Loucy (cell line): ENCODE measurements at regions not wholly inside any gene's neighbourhood (a gene's known extent, or its start where the extent isn't known, plus 50 kb on each side); places are given as distances from the start of the nearest gene placed in this dataset.

ENCODE experiments used
- H2AFZ ChIP-seq: fragments of 200-600 bp; sonication (generic); 2 replicates; pipeline ENCODE4 v1.6.0; 2016; ENCODE audit warnings: antibody characterized with exemption, mild to moderate bottlenecking, low read length, moderate library complexity
- H3F3A ChIP-seq: fragments of 200-600 bp; 2 replicates; pipeline ENCODE4 v1.6.0; 2016; ENCODE audit warnings: antibody characterized with exemption, low read depth, mild to moderate bottlenecking
- H3K27me3 ChIP-seq: fragments of 200-600 bp; sonication (generic); 2 replicates; pipeline ENCODE4 v1.6.1; 2014; ENCODE audit warnings: low read length, mild to moderate bottlenecking; ENCODE audit not compliant: insufficient read depth, poor library complexity, severe bottlenecking
- H3K36me3 ChIP-seq: fragments of 200-600 bp; sonication (generic); 2 replicates; pipeline ENCODE4 v1.6.1; 2016; ENCODE audit warnings: low read length; ENCODE audit not compliant: insufficient read depth
- H3K4me1 ChIP-seq: fragments of 200-600 bp; sonication (generic); 2 replicates; pipeline ENCODE4 v1.5.1; 2014; ENCODE audit warnings: low read length, mild to moderate bottlenecking; ENCODE audit not compliant: insufficient read depth, poor library complexity, severe bottlenecking
- H3K4me2 ChIP-seq: fragments of 200-600 bp; sonication (generic); 2 replicates; pipeline ENCODE4 v1.6.0; 2014; ENCODE audit warnings: antibody characterized with exemption, low read length, low read depth, mild to moderate bottlenecking; ENCODE audit not compliant: poor library complexity, severe bottlenecking
- H3K4me3 ChIP-seq: fragments of 200-600 bp; sonication (generic); 2 replicates; pipeline ENCODE4 v1.5.1; 2014; ENCODE audit warnings: low read length, mild to moderate bottlenecking, mixed read lengths; ENCODE audit not compliant: poor library complexity, severe bottlenecking
- H3K79me2 ChIP-seq: fragments of 200-600 bp; sonication (generic); 2 replicates; pipeline ENCODE4 v1.6.1; 2014; ENCODE audit warnings: low read length; ENCODE audit not compliant: insufficient read depth
- H3K9ac ChIP-seq: fragments of 200-600 bp; sonication (generic); 2 replicates; pipeline ENCODE4 v1.6.0; 2014; ENCODE audit warnings: mild to moderate bottlenecking, low read depth, low read length, moderate library complexity; ENCODE audit not compliant: poor library complexity, severe bottlenecking
- H3K9me2 ChIP-seq: fragments of 200-600 bp; sonication (generic); replicated peaks from 2 replicates; pipeline ENCODE4 v1.6.1; 2016; ENCODE audit warnings: low read depth, low read length, mixed read lengths
- H3K9me3 ChIP-seq: fragments of 200-600 bp; sonication (generic); 2 replicates; pipeline ENCODE4 v1.6.1; 2014; ENCODE audit warnings: mild to moderate bottlenecking, antibody characterized with exemption, low read length, low read depth; ENCODE audit not compliant: insufficient read depth
- H4K20me1 ChIP-seq: fragments of 200-600 bp; sonication (generic); 2 replicates; pipeline ENCODE4 v1.6.0; 2014; ENCODE audit warnings: antibody characterized with exemption, low read length, mild to moderate bottlenecking; ENCODE audit not compliant: insufficient read depth, poor library complexity, severe bottlenecking
- EZH2phosphoT487 ChIP-seq: fragments of 200-600 bp; IDR thresholded peaks from 2 replicates; pipeline ENCODE4 v1.6.1; 2018; ENCODE audit warnings: antibody characterized with exemption, mild to moderate bottlenecking, moderate library complexity, borderline replicate concordance
- TF ChIP-seq, protein P1 (sequence below): fragments of 200-600 bp; sonication (generic); conservative IDR thresholded peaks from 2 replicates; pipeline ENCODE4 v1.5.1; 2014; ENCODE audit warnings: mild to moderate bottlenecking, antibody characterized with exemption, low read length

DNA sequence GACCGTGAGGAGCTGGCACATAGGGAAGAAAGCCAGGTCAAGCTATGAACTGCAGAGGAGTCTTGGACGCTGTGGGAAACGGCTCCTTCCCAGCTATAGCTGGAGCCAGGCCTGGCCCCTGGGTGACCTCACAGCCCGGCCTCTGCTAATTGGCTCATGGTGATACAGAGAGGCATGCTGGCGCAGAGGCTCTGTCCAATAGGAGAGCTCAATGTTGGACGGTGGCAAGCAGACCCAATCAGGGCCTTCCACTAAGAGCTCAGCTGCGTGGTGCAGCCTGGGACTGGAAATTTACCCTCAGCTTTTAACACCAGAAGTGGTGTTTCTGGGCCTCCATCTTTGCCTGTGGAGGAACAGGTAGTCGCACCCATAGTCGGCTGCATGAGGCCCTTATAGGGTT, 64.4 kb upstream of the GRHL3 start:
- TF ChIP-seq EZH2phosphoT487, result no peak
- TF ChIP-seq, protein P1, sequence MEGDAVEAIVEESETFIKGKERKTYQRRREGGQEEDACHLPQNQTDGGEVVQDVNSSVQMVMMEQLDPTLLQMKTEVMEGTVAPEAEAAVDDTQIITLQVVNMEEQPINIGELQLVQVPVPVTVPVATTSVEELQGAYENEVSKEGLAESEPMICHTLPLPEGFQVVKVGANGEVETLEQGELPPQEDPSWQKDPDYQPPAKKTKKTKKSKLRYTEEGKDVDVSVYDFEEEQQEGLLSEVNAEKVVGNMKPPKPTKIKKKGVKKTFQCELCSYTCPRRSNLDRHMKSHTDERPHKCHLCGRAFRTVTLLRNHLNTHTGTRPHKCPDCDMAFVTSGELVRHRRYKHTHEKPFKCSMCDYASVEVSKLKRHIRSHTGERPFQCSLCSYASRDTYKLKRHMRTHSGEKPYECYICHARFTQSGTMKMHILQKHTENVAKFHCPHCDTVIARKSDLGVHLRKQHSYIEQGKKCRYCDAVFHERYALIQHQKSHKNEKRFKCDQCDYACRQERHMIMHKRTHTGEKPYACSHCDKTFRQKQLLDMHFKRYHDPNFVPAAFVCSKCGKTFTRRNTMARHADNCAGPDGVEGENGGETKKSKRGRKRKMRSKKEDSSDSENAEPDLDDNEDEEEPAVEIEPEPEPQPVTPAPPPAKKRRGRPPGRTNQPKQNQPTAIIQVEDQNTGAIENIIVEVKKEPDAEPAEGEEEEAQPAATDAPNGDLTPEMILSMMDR, result no peak
- Histone ChIP-seq H3F3A (no peaks in the 10 kb centered on the region), H4K20me1 (no peaks in the 10 kb centered on the region), H3K4me2 (no peak overlapping the region), H2AFZ (no peak overlapping the region), H3K4me3 (no peak overlapping the region), H3K27me3 (no peaks in the 10 kb centered on the region), H3K4me1 (no peaks in the 10 kb centered on the region), H3K36me3 (no peaks in the 10 kb centered on the region), H3K9ac (no peak overlapping the region), H3K79me2 (no peaks in the 10 kb centered on the region), H3K9me3 (no peaks in the 10 kb centered on the region), H3K9me2 (no peaks in the 10 kb centered on the region)

GRCh38 chr1:24253571-24253970, 65.6 kb upstream of the GRHL3 start:
- Histone ChIP-seq H3K9ac (no peak overlapping the region), H4K20me1 (no peaks in the 10 kb centered on the region), H3K27me3 (no peaks in the 10 kb centered on the region), H3K79me2 (no peaks in the 10 kb centered on the region), H3K4me3 (no peak overlapping the region), H3K4me1 (no peaks in the 10 kb centered on the region), H3F3A (no peaks in the 10 kb centered on the region), H3K9me2 (no peaks in the 10 kb centered on the region), H3K36me3 (no peaks in the 10 kb centered on the region), H3K9me3 (no peaks in the 10 kb centered on the region), H2AFZ (no peak overlapping the region), H3K4me2 (no peak overlapping the region)
- no peak for TF ChIP-seq EZH2phosphoT487
- TF ChIP-seq, protein P1, result peak; percentile 47

DNA sequence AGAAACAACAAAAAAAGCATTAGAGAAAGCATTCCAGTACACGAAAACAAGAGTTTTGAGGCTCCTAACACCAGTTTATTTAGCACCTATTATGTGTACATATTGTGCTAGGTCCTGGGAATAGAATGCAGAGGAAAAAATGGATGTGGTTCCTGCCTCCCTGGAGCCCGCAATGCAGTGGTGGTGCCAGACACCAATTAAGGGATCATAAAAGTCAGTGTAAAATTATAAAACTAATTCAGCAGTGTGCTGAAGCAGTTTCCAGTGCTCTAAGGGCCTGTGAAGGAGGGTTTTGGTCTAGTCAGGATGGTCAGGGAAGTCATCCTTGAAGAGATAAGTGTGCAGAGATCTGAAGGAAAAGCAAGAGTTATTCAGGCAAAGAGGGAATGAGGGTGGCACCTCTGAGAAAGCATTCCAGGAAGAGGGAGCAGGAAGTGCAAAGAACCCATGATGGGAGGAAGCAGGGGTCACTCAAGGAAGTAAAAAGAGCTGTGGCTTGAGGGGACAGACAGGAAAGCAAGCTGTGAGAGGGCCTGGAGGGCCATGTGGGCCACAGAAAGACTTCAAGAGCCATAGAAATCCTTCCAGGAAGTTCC, 65.2 kb upstream of the IFNLR1 start:
- H3K9ac ChIP-seq, result no peak overlapping the region
- H3K9me3 ChIP-seq, result no peaks in the 10 kb centered on the region
- no peaks in the 10 kb centered on the region for H3F3A ChIP-seq
- peak overlapping the region; percentile 41; the same call in 1 of the 2 replicates for H2AFZ ChIP-seq
- H3K27me3 ChIP-seq, result no peaks in the 10 kb centered on the region
- H3K4me3 ChIP-seq, result no peak overlapping the region
- TF ChIP-seq, protein P1, result no peak
- no peak for TF ChIP-seq EZH2phosphoT487
- H4K20me1 ChIP-seq, result no peaks in the 10 kb centered on the region
- no peaks in the 10 kb centered on the region for H3K36me3 ChIP-seq
- H3K4me2 ChIP-seq, result no peak overlapping the region
- H3K4me1 ChIP-seq, result no peaks in the 10 kb centered on the region
- no peaks in the 10 kb centered on the region for H3K9me2 ChIP-seq
- H3K79me2 ChIP-seq, result no peaks in the 10 kb centered on the region
